ENCODE measurements at regions not wholly inside any gene's neighbourhood (a gene's known extent, or its start where the extent isn't known, plus 50 kb on each side); places are given as distances from the start of the nearest gene placed in this dataset.

DNA sequence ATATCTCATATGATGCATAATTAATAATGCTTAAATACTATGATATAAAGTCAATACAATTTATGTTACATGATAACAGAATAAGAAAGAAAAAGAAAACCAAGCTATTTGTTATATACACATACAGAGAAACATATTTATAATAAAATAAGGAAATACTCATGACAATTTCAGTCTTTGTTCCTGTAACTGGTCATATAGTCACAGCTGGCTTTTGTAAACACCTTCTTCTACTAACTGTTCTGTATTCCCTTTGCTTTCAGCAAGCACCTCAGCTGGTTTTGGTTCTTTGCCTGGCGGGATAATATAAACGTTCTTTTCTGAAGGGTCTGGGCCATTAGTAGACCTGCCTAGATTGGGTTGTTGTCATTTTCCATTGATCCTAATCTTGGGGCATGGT, 158.5 kb downstream of the COPS8 start:
- no peak overlapping the region for H4K8ac ChIP-seq (ENCODE audit: low read depth, low read length)
- WGBS (ENCODE audit: extremely low coverage, insufficient coverage, low lambda C conversion rate) = no CpG with 5 or more reads among the region's 2 CpGs

DNA sequence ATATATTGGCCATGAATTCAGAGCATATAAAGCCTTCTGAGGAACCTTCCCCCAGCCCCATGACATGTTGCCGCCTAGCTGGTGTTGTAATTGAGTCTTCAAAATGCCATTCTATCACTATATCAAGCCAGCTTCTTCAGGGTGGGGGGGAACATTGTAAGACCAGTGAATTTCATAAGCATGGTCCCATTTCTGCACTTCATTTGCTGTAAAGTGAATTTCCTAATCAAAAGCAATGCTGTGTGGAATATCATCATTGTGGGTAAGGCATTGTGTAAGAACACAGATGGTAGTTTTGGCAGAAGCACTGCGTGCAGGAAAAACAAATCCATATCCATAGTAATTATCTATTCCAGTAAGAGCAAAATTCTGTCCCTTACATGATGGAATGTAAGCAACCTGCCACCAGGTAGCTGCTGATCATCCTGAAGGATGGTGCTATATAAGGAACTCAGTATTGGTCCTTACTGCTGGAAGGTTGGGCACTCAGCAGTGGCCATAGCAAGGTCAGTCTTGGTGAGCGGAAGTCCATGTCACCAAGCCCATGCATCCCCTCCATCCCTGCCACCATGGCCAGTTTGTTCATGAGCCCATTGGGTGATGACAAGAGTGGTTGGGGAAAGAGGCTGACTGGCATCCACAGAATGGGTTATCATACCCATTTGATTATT, 159.4 kb downstream of the COPS8 start:
- no peak overlapping the region for H3K4ac ChIP-seq (ENCODE audit: low read depth, low read length)
- H4K5ac ChIP-seq (ENCODE audit: low read length) = no peak overlapping the region
- H2AK5ac ChIP-seq (ENCODE audit: low read length) = no peak overlapping the region
- H3K9ac ChIP-seq (ENCODE audit: low read length) = no peak overlapping the region
- no peak overlapping the region for H3K56ac ChIP-seq (ENCODE audit: low read length)
- H2BK5ac ChIP-seq (ENCODE audit: low read length) = no peak overlapping the region
- H3K4me1 ChIP-seq (ENCODE audit: control insufficient read depth, low read depth, low read length) = no peaks in the 10 kb centered on the region
- no peak overlapping the region for H3K18ac ChIP-seq (ENCODE audit: low read length)
- no peaks in the 10 kb centered on the region for H3K27me3 ChIP-seq (ENCODE audit: insufficient read depth, low read length, poor library complexity)
- WGBS (ENCODE audit: extremely low coverage, insufficient coverage, low lambda C conversion rate) = no CpG with 5 or more reads among the region's 3 CpGs
- no peak overlapping the region for H4K8ac ChIP-seq (ENCODE audit: low read depth, low read length)
- H3K23ac ChIP-seq (ENCODE audit: low read length) = no peak overlapping the region
- H3K79me1 ChIP-seq (ENCODE audit: low read length) = no peaks in the 10 kb centered on the region
- H3K4me3 ChIP-seq (ENCODE audit: low read length) = no peak overlapping the region
- H3K4me2 ChIP-seq (ENCODE audit: low read length) = no peak overlapping the region
- H3K36me3 ChIP-seq (ENCODE audit: control insufficient read depth, insufficient read depth, low read length) = no peaks in the 10 kb centered on the region
- no peak for DNase-seq
- no peak overlapping the region for H2BK15ac ChIP-seq (replicated peaks; ENCODE audit: low read depth)
- no peak overlapping the region for H2BK120ac ChIP-seq (ENCODE audit: low read depth, low read length)
- H3K79me2 ChIP-seq (ENCODE audit: control insufficient read depth, insufficient read depth, low read length) = no peaks in the 10 kb centered on the region
- no peak overlapping the region for H3K27ac ChIP-seq (ENCODE audit: low read depth, low read length)

More for the DNA sequence above, 158.5 kb downstream of the COPS8 start:
- Histone ChIP-seq H3K36me3 (ENCODE audit: control insufficient read depth, insufficient read depth, low read length) (no peaks in the 10 kb centered on the region), H3K18ac (ENCODE audit: low read length) (no peak overlapping the region), H2AK5ac (ENCODE audit: low read length) (no peak overlapping the region), H4K5ac (ENCODE audit: low read length) (no peak overlapping the region), H3K4me2 (ENCODE audit: low read length) (no peak overlapping the region), H3K27ac (ENCODE audit: low read depth, low read length) (no peak overlapping the region), H3K4ac (ENCODE audit: low read depth, low read length) (no peak overlapping the region), H2BK120ac (ENCODE audit: low read depth, low read length) (no peak overlapping the region), H2BK5ac (ENCODE audit: low read length) (no peak overlapping the region), H3K4me3 (ENCODE audit: low read length) (no peak overlapping the region), H3K23ac (ENCODE audit: low read length) (no peak overlapping the region), H3K79me1 (ENCODE audit: low read length) (no peaks in the 10 kb centered on the region), H3K4me1 (ENCODE audit: control insufficient read depth, low read depth, low read length) (no peaks in the 10 kb centered on the region), H3K9ac (ENCODE audit: low read length) (no peak overlapping the region), H3K79me2 (ENCODE audit: control insufficient read depth, insufficient read depth, low read length) (no peaks in the 10 kb centered on the region), H3K56ac (ENCODE audit: low read length) (no peak overlapping the region), H2BK15ac (replicated peaks; ENCODE audit: low read depth) (no peak overlapping the region), H3K27me3 (ENCODE audit: insufficient read depth, low read length, poor library complexity) (no peaks in the 10 kb centered on the region)
- DNase-seq = no peak

DNA sequence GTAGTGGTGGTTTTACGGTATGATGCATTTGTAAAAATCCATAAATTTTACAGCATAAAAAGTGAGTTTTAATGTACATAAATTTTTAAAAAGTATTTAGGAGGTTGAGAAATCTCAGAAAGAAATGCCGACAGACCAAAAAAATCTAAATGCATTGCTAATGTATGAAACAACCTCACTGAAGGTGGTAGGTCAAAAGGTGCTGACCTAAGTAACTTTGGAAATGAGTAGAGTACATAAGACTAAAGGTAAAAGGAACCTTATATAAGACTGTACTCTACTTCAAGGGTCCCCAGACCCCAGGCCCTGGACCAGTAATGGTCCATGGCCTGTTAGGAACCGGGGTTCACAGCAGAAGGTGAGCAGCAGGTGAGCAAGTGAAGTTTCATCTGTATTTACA, 163.4 kb downstream of the COL6A3 start:
- no peak overlapping the region for H3K4ac ChIP-seq (ENCODE audit: low read depth, low read length)
- H3K79me2 ChIP-seq (ENCODE audit: control insufficient read depth, insufficient read depth, low read length) = no peaks in the 10 kb centered on the region
- no peak overlapping the region for H3K56ac ChIP-seq (ENCODE audit: low read length)
- H4K8ac ChIP-seq (ENCODE audit: low read depth, low read length) = no peak overlapping the region
- no peak overlapping the region for H3K4me3 ChIP-seq (ENCODE audit: low read length)
- H2BK120ac ChIP-seq (ENCODE audit: low read depth, low read length) = no peak overlapping the region
- no peak overlapping the region for H3K23ac ChIP-seq (ENCODE audit: low read length)
- no peak overlapping the region for H2BK15ac ChIP-seq (replicated peaks; ENCODE audit: low read depth)
- H3K18ac ChIP-seq (ENCODE audit: low read length) = no peak overlapping the region
- no peak overlapping the region for H3K27ac ChIP-seq (ENCODE audit: low read depth, low read length)
- no peaks in the 10 kb centered on the region for H3K27me3 ChIP-seq (ENCODE audit: insufficient read depth, low read length, poor library complexity)
- no peak overlapping the region for H3K4me2 ChIP-seq (ENCODE audit: low read length)
- H2BK5ac ChIP-seq (ENCODE audit: low read length) = no peak overlapping the region
- DNase-seq = no peak
- H3K36me3 ChIP-seq (ENCODE audit: control insufficient read depth, insufficient read depth, low read length) = no peaks in the 10 kb centered on the region
- WGBS (ENCODE audit: extremely low coverage, insufficient coverage, low lambda C conversion rate) = no CpG with 5 or more reads among the region's 3 CpGs
- H4K5ac ChIP-seq (ENCODE audit: low read length) = no peak overlapping the region
- H3K79me1 ChIP-seq (ENCODE audit: low read length) = no peaks in the 10 kb centered on the region
- H3K9ac ChIP-seq (ENCODE audit: low read length) = no peak overlapping the region
- H2AK5ac ChIP-seq (ENCODE audit: low read length) = no peak overlapping the region
- no peaks in the 10 kb centered on the region for H3K4me1 ChIP-seq (ENCODE audit: control insufficient read depth, low read depth, low read length)

DNA sequence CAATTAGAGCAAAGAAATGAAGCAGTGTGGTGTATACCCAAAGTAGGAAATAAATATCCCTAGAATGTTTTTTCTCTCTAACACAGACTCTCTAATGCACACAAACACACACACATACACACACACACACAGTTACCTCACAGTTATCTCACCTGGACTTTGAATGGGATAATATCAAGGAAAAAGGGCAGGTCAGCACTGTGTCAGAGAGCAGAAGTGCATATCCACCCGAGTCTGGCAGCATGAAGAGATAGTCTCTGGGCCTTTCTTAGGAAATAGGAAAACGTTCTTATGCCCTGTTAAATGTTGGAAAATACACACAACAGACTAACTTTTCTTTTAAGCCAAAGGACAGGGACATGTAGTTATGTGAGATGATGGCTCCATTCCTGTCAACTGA, 162.0 kb downstream of the COL6A3 start:
- no peaks in the 10 kb centered on the region for H3K27me3 ChIP-seq (ENCODE audit: insufficient read depth, low read length, poor library complexity)
- no peak overlapping the region for H3K18ac ChIP-seq (ENCODE audit: low read length)
- H2BK15ac ChIP-seq (replicated peaks; ENCODE audit: low read depth) = no peak overlapping the region
- H3K4me1 ChIP-seq (ENCODE audit: control insufficient read depth, low read depth, low read length) = no peaks in the 10 kb centered on the region
- no peak overlapping the region for H3K9ac ChIP-seq (ENCODE audit: low read length)
- no peak overlapping the region for H3K27ac ChIP-seq (ENCODE audit: low read depth, low read length)
- no peak overlapping the region for H3K4me3 ChIP-seq (ENCODE audit: low read length)
- H3K4ac ChIP-seq (ENCODE audit: low read depth, low read length) = no peak overlapping the region
- no peak overlapping the region for H3K4me2 ChIP-seq (ENCODE audit: low read length)
- WGBS (ENCODE audit: extremely low coverage, insufficient coverage, low lambda C conversion rate) = no CpG with 5 or more reads among the region's 2 CpGs
- no peak overlapping the region for H3K23ac ChIP-seq (ENCODE audit: low read length)
- no peaks in the 10 kb centered on the region for H3K79me2 ChIP-seq (ENCODE audit: control insufficient read depth, insufficient read depth, low read length)
- H3K36me3 ChIP-seq (ENCODE audit: control insufficient read depth, insufficient read depth, low read length) = no peaks in the 10 kb centered on the region
- no peak overlapping the region for H4K5ac ChIP-seq (ENCODE audit: low read length)
- H2BK120ac ChIP-seq (ENCODE audit: low read depth, low read length) = no peak overlapping the region
- no peak overlapping the region for H4K8ac ChIP-seq (ENCODE audit: low read depth, low read length)
- H3K56ac ChIP-seq (ENCODE audit: low read length) = no peak overlapping the region
- H3K79me1 ChIP-seq (ENCODE audit: low read length) = no peaks in the 10 kb centered on the region
- no peak for DNase-seq
- no peak overlapping the region for H2AK5ac ChIP-seq (ENCODE audit: low read length)
- no peak overlapping the region for H2BK5ac ChIP-seq (ENCODE audit: low read length)

DNA sequence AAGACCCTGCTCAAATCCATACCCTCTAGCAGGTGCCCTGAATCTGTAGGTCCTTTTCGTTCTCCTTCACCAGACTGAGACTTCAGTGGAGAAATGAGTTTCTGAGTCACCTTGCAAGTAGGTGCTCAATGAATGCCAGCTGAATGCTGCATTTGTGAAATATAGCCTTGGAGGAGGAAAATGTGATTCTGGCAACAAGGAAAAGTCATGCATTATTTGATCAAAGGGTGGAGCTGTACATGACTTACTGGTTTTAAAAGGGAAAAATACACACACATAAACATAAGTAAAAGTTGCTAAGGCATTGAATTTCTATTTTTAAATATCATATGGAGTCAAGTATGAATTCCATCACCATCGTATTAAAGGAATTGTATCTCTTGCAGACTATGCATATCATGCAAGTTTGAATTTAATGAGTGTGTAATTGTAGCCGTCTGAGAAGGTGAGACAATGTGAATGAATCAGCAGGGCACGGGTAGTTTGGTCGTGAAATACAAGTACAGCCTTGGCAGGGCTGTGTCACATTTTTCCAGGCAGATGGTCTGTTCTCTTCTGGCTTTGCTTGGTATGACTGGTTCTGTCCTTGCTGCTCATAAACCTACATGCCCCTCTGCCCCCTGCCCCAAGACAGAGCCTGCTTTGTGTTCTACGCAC, 160.8 kb downstream of the COL6A3 start:
- Histone ChIP-seq H2BK5ac (ENCODE audit: low read length) (no peak overlapping the region), H2BK120ac (ENCODE audit: low read depth, low read length) (no peak overlapping the region), H3K27me3 (ENCODE audit: insufficient read depth, low read length, poor library complexity) (no peaks in the 10 kb centered on the region), H3K18ac (ENCODE audit: low read length) (no peak overlapping the region), H3K56ac (ENCODE audit: low read length) (no peak overlapping the region), H3K4me1 (ENCODE audit: control insufficient read depth, low read depth, low read length) (no peaks in the 10 kb centered on the region), H3K79me1 (ENCODE audit: low read length) (no peaks in the 10 kb centered on the region), H3K4me2 (ENCODE audit: low read length) (no peak overlapping the region), H3K27ac (ENCODE audit: low read depth, low read length) (no peak overlapping the region), H3K4me3 (ENCODE audit: low read length) (no peak overlapping the region), H3K79me2 (ENCODE audit: control insufficient read depth, insufficient read depth, low read length) (no peaks in the 10 kb centered on the region), H4K8ac (ENCODE audit: low read depth, low read length) (no peak overlapping the region), H3K23ac (ENCODE audit: low read length) (no peak overlapping the region), H2AK5ac (ENCODE audit: low read length) (no peak overlapping the region), H4K5ac (ENCODE audit: low read length) (no peak overlapping the region), H3K4ac (ENCODE audit: low read depth, low read length) (no peak overlapping the region), H3K9ac (ENCODE audit: low read length) (no peak overlapping the region), H3K36me3 (ENCODE audit: control insufficient read depth, insufficient read depth, low read length) (no peaks in the 10 kb centered on the region), H2BK15ac (replicated peaks; ENCODE audit: low read depth) (no peak overlapping the region)
- DNase-seq = no peak
- no CpG with 5 or more reads among the region's 6 CpGs for WGBS (ENCODE audit: extremely low coverage, insufficient coverage, low lambda C conversion rate)
